Stomach (tissue), 4 donors: ENCODE measurements at regions not wholly inside any gene's neighbourhood (a gene's known extent, or its start where the extent isn't known, plus 50 kb on each side); places are given as distances from the start of the nearest gene placed in this dataset.

ENCODE experiments used
- POLR2A ChIP-seq, 4 donors: fragments of 450-650 bp; IDR thresholded peaks; one replicate each; pipeline ENCODE4 v1.6.1; 2016; ENCODE audit warnings: antibody characterized with exemption in 4 of 4, control low read depth in 2 of 4, mild to moderate bottlenecking in 1 of 4, moderate library complexity in 1 of 4
- POLR2AphosphoS5 ChIP-seq, 3 donors: sonication (generic); formaldehyde crosslinking; IDR thresholded peaks; one replicate each; pipeline ENCODE4 v1.6.1; 2016; ENCODE audit warnings: antibody characterized with exemption in 3 of 3
- TF ChIP-seq, protein P1 (sequence below), 7 experiments: fragments of 450-650 bp in 4 of 7; fragments of 200-600 bp in 3 of 7; sonication (generic) in 3 of 7; IDR thresholded peaks; one replicate each; pipeline ENCODE4 v1.5.1; 2016 to 2019; ENCODE audit warnings: antibody characterized with exemption in 7 of 7, control low read depth in 2 of 7, mild to moderate bottlenecking in 1 of 7

GRCh38 chr1:228984107-228984506 is 248.8 kb downstream of the RHOU start:
- TF ChIP-seq POLR2A (IDR thresholded peaks at IDR 0.05), result no peak
- TF ChIP-seq, protein P1, sequence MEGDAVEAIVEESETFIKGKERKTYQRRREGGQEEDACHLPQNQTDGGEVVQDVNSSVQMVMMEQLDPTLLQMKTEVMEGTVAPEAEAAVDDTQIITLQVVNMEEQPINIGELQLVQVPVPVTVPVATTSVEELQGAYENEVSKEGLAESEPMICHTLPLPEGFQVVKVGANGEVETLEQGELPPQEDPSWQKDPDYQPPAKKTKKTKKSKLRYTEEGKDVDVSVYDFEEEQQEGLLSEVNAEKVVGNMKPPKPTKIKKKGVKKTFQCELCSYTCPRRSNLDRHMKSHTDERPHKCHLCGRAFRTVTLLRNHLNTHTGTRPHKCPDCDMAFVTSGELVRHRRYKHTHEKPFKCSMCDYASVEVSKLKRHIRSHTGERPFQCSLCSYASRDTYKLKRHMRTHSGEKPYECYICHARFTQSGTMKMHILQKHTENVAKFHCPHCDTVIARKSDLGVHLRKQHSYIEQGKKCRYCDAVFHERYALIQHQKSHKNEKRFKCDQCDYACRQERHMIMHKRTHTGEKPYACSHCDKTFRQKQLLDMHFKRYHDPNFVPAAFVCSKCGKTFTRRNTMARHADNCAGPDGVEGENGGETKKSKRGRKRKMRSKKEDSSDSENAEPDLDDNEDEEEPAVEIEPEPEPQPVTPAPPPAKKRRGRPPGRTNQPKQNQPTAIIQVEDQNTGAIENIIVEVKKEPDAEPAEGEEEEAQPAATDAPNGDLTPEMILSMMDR (IDR thresholded peaks at IDR 0.05), result no peak
- no peak for TF ChIP-seq POLR2AphosphoS5 (IDR thresholded peaks at IDR 0.05)
